Breast epithelium (tissue), 3 donors: ENCODE measurements at regions not wholly inside any gene's neighbourhood (a gene's known extent, or its start where the extent isn't known, plus 50 kb on each side); places are given as distances from the start of the nearest gene placed in this dataset.

Experiments
- POLR2A ChIP-seq: fragments of 450-650 bp; IDR thresholded peaks from one replicate; pipeline ENCODE4 v1.6.1; 2016; ENCODE audit warnings: antibody characterized with exemption, mild to moderate bottlenecking, moderate library complexity
- POLR2AphosphoS5 ChIP-seq, 3 donors: sonication (generic); formaldehyde crosslinking; IDR thresholded peaks; one replicate each; pipeline ENCODE4 v1.6.1; 2017; ENCODE audit warnings: antibody characterized with exemption in 3 of 3
- TF ChIP-seq, protein P1 (sequence below), 3 donors: fragments of 450-650 bp; IDR thresholded peaks; one replicate each; pipeline ENCODE4 v1.5.1; 2016 to 2017; ENCODE audit warnings: antibody characterized with exemption in 3 of 3, mild to moderate bottlenecking in 3 of 3, moderate library complexity in 3 of 3

DNA sequence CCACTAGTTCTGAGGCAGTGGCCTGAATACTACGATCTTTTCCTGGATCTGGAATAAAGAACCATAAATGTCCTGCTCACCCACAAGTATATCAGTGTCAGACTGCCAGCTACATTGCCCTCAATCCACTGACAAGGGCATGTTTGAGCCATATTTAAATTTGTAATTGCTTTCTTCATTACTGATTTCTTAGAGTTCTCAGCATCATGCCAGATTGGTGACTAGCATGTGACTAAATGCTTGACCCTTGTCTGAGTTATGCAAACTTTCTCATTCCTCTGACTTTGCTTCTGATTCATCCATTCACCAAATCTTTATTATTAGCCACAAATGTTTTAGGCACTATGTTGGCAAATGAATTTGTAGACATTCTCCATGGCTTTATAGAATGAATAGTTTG, 143.6 kb upstream of the SLC16A7 start:
- no peak for TF ChIP-seq POLR2A
- no peak for TF ChIP-seq POLR2AphosphoS5 (IDR thresholded peaks at IDR 0.05)
- TF ChIP-seq, protein P1, sequence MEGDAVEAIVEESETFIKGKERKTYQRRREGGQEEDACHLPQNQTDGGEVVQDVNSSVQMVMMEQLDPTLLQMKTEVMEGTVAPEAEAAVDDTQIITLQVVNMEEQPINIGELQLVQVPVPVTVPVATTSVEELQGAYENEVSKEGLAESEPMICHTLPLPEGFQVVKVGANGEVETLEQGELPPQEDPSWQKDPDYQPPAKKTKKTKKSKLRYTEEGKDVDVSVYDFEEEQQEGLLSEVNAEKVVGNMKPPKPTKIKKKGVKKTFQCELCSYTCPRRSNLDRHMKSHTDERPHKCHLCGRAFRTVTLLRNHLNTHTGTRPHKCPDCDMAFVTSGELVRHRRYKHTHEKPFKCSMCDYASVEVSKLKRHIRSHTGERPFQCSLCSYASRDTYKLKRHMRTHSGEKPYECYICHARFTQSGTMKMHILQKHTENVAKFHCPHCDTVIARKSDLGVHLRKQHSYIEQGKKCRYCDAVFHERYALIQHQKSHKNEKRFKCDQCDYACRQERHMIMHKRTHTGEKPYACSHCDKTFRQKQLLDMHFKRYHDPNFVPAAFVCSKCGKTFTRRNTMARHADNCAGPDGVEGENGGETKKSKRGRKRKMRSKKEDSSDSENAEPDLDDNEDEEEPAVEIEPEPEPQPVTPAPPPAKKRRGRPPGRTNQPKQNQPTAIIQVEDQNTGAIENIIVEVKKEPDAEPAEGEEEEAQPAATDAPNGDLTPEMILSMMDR (IDR thresholded peaks at IDR 0.05), result no peak
